Thymus (tissue), 11 donors: ENCODE measurements at regions not wholly inside any gene's neighbourhood (a gene's known extent, or its start where the extent isn't known, plus 50 kb on each side); places are given as distances from the start of the nearest gene placed in this dataset.

Source experiments
- DNase-seq, 9 donors: peaks; one replicate each; pipeline ENCODE4 v3.0.0-alpha.2; 2013; ENCODE audit warnings: low spot score in 9 of 9, low read depth in 6 of 9, missing footprints in 1 of 9
- H3K27ac ChIP-seq, 2 donors: one replicate each; pipeline ENCODE4 v1.5.1; 2013; ENCODE audit warnings: control low read depth in 1 of 2, low read depth in 1 of 2, low read length in 1 of 2, mild to moderate bottlenecking in 1 of 2, moderate library complexity in 1 of 2
- H3K27me3 ChIP-seq, 2 donors: one replicate each; pipeline ENCODE4 v1.5.1; 2013; ENCODE audit warnings: low read length in 1 of 2; ENCODE audit not compliant: control insufficient read depth in 2 of 2, insufficient read depth in 1 of 2
- H3K36me3 ChIP-seq, 2 donors: one replicate each; pipeline ENCODE4 v1.5.1; 2013; ENCODE audit warnings: low read length in 1 of 2, mild to moderate bottlenecking in 1 of 2, moderate library complexity in 1 of 2; ENCODE audit not compliant: control insufficient read depth in 2 of 2, insufficient read depth in 2 of 2
- H3K4me1 ChIP-seq, 2 donors: one replicate each; pipeline ENCODE4 v1.5.1; 2013; ENCODE audit warnings: low read length in 2 of 2; ENCODE audit not compliant: control insufficient read depth in 2 of 2, insufficient read depth in 2 of 2
- H3K4me3 ChIP-seq, 2 donors: one replicate each; pipeline ENCODE4 v1.5.1; 2013; ENCODE audit warnings: low read length in 2 of 2, control low read depth in 1 of 2, mild to moderate bottlenecking in 1 of 2
- H3K9me3 ChIP-seq, 2 donors: one replicate each; pipeline ENCODE4 v1.5.1; 2013; ENCODE audit warnings: low read length in 1 of 2, mild to moderate bottlenecking in 1 of 2; ENCODE audit not compliant: control insufficient read depth in 2 of 2, insufficient read depth in 1 of 2
- WGBS: extraction: QIAGEN DNeasy Blood & Tissue Kit; methylation state at CpG from one replicate; pipeline ENCODE4 v1.1.7; 2013; 5-methylcytosine and 5-hydroxymethylcytosine counted together
- donor health status: healthy.

GRCh38 chr17:77312786-77313599, 172.2 kb downstream of the SEC14L1 start:
- Histone ChIP-seq H3K27me3 (no peaks in the 10 kb centered on the region), H3K9me3 (no peaks in the 10 kb centered on the region), H3K27ac (no peak overlapping the region), H3K36me3 (peaks cover 0 to 9% of the 10 kb centered on the region in 2 donors), H3K4me3 (no peak overlapping the region), H3K4me1 (peaks cover 0 to 8% of the 10 kb centered on the region in 2 donors)
- no peak for DNase-seq
- 96% methylated on average over 23 of the region's 23 CpGs for WGBS

GRCh38 chr17:77313831-77314230, 173.1 kb downstream of the SEC14L1 start:
- Histone ChIP-seq H3K27me3 (no peaks in the 10 kb centered on the region), H3K9me3 (no peaks in the 10 kb centered on the region), H3K4me3 (no peak overlapping the region), H3K27ac (no peak overlapping the region), H3K4me1 (peaks cover 0 to 13% of the 10 kb centered on the region in 2 donors), H3K36me3 (peaks cover 0 to 9% of the 10 kb centered on the region in 2 donors)
- WGBS: 97% methylated on average over 7 of the region's 7 CpGs
- no peak for DNase-seq

GRCh38 chr17:77314601-77315000, 173.8 kb downstream of the SEC14L1 start:
- DNase-seq: no peak
- Histone ChIP-seq H3K4me1 (peaks cover 0 to 21% of the 10 kb centered on the region in 2 donors), H3K27ac (no peak overlapping the region)

GRCh38 chr17:77315010-77315409, 174.2 kb downstream of the SEC14L1 start:
- peaks cover 0 to 25% of the 10 kb centered on the region in 2 donors for H3K4me1 ChIP-seq
- WGBS: 98% methylated on average over 8 of the region's 8 CpGs
- no peak for DNase-seq

More at GRCh38 chr17:77314601-77315000, 173.8 kb downstream of the SEC14L1 start:
- WGBS: 97% methylated on average over 11 of the region's 11 CpGs
- peaks cover 0 to 3% of the 10 kb centered on the region in 2 donors for H3K36me3 ChIP-seq
- H3K27me3 ChIP-seq: peaks cover 0 to 3% of the 10 kb centered on the region in 2 donors
- H3K9me3 ChIP-seq: no peaks in the 10 kb centered on the region
- no peak overlapping the region for H3K4me3 ChIP-seq

GRCh38 chr17:77315551-77316190, 174.9 kb downstream of the SEC14L1 start:
- peaks cover 0 to 3% of the 10 kb centered on the region in 2 donors for H3K36me3 ChIP-seq
- H3K27ac ChIP-seq: no peak overlapping the region
- 90% methylated on average over 16 of the region's 16 CpGs for WGBS
- DNase-seq: no peak
- H3K9me3 ChIP-seq: no peaks in the 10 kb centered on the region
- H3K4me3 ChIP-seq: no peak overlapping the region
- H3K4me1 ChIP-seq: peaks cover 0 to 32% of the 10 kb centered on the region in 2 donors
- peaks cover 0 to 5% of the 10 kb centered on the region in 2 donors for H3K27me3 ChIP-seq

More at GRCh38 chr17:77315010-77315409, 174.2 kb downstream of the SEC14L1 start:
- H3K36me3 ChIP-seq: peaks cover 0 to 3% of the 10 kb centered on the region in 2 donors
- no peak overlapping the region for H3K4me3 ChIP-seq
- H3K27me3 ChIP-seq: peaks cover 0 to 5% of the 10 kb centered on the region in 2 donors
- no peaks in the 10 kb centered on the region for H3K9me3 ChIP-seq
- H3K27ac ChIP-seq: no peak overlapping the region

GRCh38 chr17:77316191-77316641, 175.4 kb downstream of the SEC14L1 start:
- Histone ChIP-seq H3K36me3 (peaks cover 0 to 3% of the 10 kb centered on the region in 2 donors), H3K27ac (no peak overlapping the region), H3K4me1 (peaks cover 0 to 33% of the 10 kb centered on the region in 2 donors), H3K9me3 (no peaks in the 10 kb centered on the region), H3K27me3 (peaks cover 0 to 5% of the 10 kb centered on the region in 2 donors), H3K4me3 (no peak overlapping the region)
- DNase-seq: no peak
- WGBS: 95% methylated on average over 14 of the region's 14 CpGs

- peaks cover 0 to 3% of the 10 kb centered on the region in 2 donors for H3K36me3 ChIP-seq
- H3K4me3 ChIP-seq: no peak overlapping the region
- no peaks in the 10 kb centered on the region for H3K9me3 ChIP-seq
- no peak overlapping the region for H3K27ac ChIP-seq
- peaks cover 0 to 5% of the 10 kb centered on the region in 2 donors for H3K27me3 ChIP-seq
- no peak for DNase-seq
- 92% methylated on average over 8 of the region's 8 CpGs for WGBS
- peaks cover 0 to 33% of the 10 kb centered on the region in 2 donors for H3K4me1 ChIP-seq
Measured at GRCh38 chr17:77316651-77317050, 175.9 kb downstream of the SEC14L1 start.

- peaks cover 0 to 2% of the 10 kb centered on the region in 2 donors for H3K36me3 ChIP-seq
- peaks cover 0 to 39% of the 10 kb centered on the region in 2 donors for H3K4me1 ChIP-seq
- H3K9me3 ChIP-seq: no peaks in the 10 kb centered on the region
- no peak overlapping the region for H3K27ac ChIP-seq
- WGBS: 85% methylated on average over 16 of the region's 16 CpGs
- no peak for DNase-seq
- peaks cover 0 to 5% of the 10 kb centered on the region in 2 donors for H3K27me3 ChIP-seq
- H3K4me3 ChIP-seq: no peak overlapping the region
Measured at GRCh38 chr17:77317091-77317750, 176.5 kb downstream of the SEC14L1 start.
